A673 (cell line): ENCODE measurements at regions not wholly inside any gene's neighbourhood (a gene's known extent, or its start where the extent isn't known, plus 50 kb on each side); places are given as distances from the start of the nearest gene placed in this dataset.
"Not testable (repeated sequence)": the region's sequence is repeated elsewhere in the genome, so short reads cannot be mapped to it uniquely, and the experiment has no call there.

Source experiments
- BruUV-seq: library from RNA; stranded (reverse); fragments of 400-500 nt; replicated peaks from 2 replicates; lab custom pipeline; 2021; lab: Mats Ljungman, UMichigan
- CTCF ChIA-PET: fragments of 300-600 bp; sonication (Branson Sonifier 250); formaldehyde crosslinking; loops from one replicate; lab custom pipeline; 2022; ENCODE audit warnings: antibody characterized with exemption; lab: Charles Lee
- POLR2A ChIA-PET: fragments of 300-600 bp; sonication (Branson Sonifier 250); formaldehyde crosslinking; loops from one replicate; lab custom pipeline; 2022; ENCODE audit warnings: antibody characterized with exemption; ENCODE audit not compliant: low non-redundant PET; lab: Charles Lee
- DNase-seq: peaks from one replicate; pipeline ENCODE4 v3.0.0-alpha.2; 2015; ENCODE audit warnings: low spot score
- H3K27ac ChIP-seq: fragments of 200-600 bp; sonication (generic); 2 replicates; pipeline ENCODE4 v1.5.1; 2016; ENCODE audit warnings: mixed run types, low read depth, mild to moderate bottlenecking, mixed read lengths, antibody characterized with exemption, low read length; ENCODE audit not compliant: poor library complexity, severe bottlenecking
- H3K27me3 ChIP-seq: fragments of 200-600 bp; sonication (generic); replicated peaks from 2 replicates; pipeline ENCODE4 v1.6.1; 2017; ENCODE audit warnings: mixed run types, low read depth, mild to moderate bottlenecking, mixed read lengths, antibody characterized with exemption, low read length; ENCODE audit not compliant: insufficient read depth, poor library complexity
- H3K36me3 ChIP-seq: fragments of 200-600 bp; sonication (generic); 2 replicates; pipeline ENCODE4 v1.6.1; 2016; ENCODE audit warnings: mixed run types, mild to moderate bottlenecking, mixed read lengths, antibody characterized with exemption, low read length; ENCODE audit not compliant: insufficient read depth, poor library complexity, severe bottlenecking
- H3K4me1 ChIP-seq: fragments of 200-600 bp; sonication (generic); 2 replicates; pipeline ENCODE4 v1.6.1; 2017; ENCODE audit warnings: mixed run types, mild to moderate bottlenecking, mixed read lengths, antibody characterized with exemption, low read length; ENCODE audit not compliant: insufficient read depth, poor library complexity, severe bottlenecking
- H3K4me3 ChIP-seq: fragments of 200-600 bp; sonication (generic); 2 replicates; pipeline ENCODE4 v1.5.1; 2016; ENCODE audit warnings: low read depth, mixed run types, mild to moderate bottlenecking, mixed read lengths, low read length; ENCODE audit not compliant: poor library complexity, severe bottlenecking
- H3K9me3 ChIP-seq: fragments of 200-600 bp; sonication (generic); 2 replicates; pipeline ENCODE4 v1.6.1; 2016; ENCODE audit warnings: mixed run types, low read depth, mild to moderate bottlenecking, mixed read lengths, antibody characterized with exemption, low read length; ENCODE audit not compliant: poor library complexity, severe bottlenecking
- EZH2 ChIP-seq: fragments of 200-600 bp; sonication (generic); IDR thresholded peaks from 2 replicates; pipeline ENCODE4 v1.6.1; 2017; ENCODE audit warnings: borderline replicate concordance, low read depth, mild to moderate bottlenecking, mixed read lengths, antibody characterized with exemption, low read length; ENCODE audit not compliant: poor library complexity, severe bottlenecking
- intact Hi-C: fragments of 100-400 bp; cut with micrococcal nuclease; formaldehyde crosslinking; loops from one replicate; pipeline ENCODE4 v1.10.0; 2022; ENCODE audit not compliant: unreplicated experiment
- TF ChIP-seq, protein P1 (sequence below): fragments of 300-800, 200-600 bp; sonication (generic); conservative IDR thresholded peaks from 2 replicates; pipeline ENCODE4 v1.5.1; 2017; ENCODE audit warnings: low read depth, mild to moderate bottlenecking, antibody characterized with exemption, low read length, moderate library complexity, mixed read lengths

GRCh38 chrX:28177202-28177601 lies 196.0 kb upstream of the DCAF8L1 start:
- TF ChIP-seq, protein P1, sequence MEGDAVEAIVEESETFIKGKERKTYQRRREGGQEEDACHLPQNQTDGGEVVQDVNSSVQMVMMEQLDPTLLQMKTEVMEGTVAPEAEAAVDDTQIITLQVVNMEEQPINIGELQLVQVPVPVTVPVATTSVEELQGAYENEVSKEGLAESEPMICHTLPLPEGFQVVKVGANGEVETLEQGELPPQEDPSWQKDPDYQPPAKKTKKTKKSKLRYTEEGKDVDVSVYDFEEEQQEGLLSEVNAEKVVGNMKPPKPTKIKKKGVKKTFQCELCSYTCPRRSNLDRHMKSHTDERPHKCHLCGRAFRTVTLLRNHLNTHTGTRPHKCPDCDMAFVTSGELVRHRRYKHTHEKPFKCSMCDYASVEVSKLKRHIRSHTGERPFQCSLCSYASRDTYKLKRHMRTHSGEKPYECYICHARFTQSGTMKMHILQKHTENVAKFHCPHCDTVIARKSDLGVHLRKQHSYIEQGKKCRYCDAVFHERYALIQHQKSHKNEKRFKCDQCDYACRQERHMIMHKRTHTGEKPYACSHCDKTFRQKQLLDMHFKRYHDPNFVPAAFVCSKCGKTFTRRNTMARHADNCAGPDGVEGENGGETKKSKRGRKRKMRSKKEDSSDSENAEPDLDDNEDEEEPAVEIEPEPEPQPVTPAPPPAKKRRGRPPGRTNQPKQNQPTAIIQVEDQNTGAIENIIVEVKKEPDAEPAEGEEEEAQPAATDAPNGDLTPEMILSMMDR: peak; percentile 52
- no peak for TF ChIP-seq EZH2

GRCh38 chrX:28170713-28171112 lies 189.5 kb upstream of the DCAF8L1 start:
- Histone ChIP-seq H3K27me3 (no peaks in the 10 kb centered on the region), H3K9me3 (no peaks in the 10 kb centered on the region), H3K36me3 (no peaks in the 10 kb centered on the region), H3K4me3 (no peak overlapping the region), H3K4me1 (no peaks in the 10 kb centered on the region), H3K27ac (no peak overlapping the region)
- POLR2A ChIA-PET: no interaction called here
- no TSS peak for BruUV-seq
- DNase-seq: no peak
- TF ChIP-seq, protein P1: no peak
- no peak for TF ChIP-seq EZH2
- CTCF ChIA-PET: no interaction called here
- intact Hi-C loops: no loop called here

More at GRCh38 chrX:28177202-28177601, 196.0 kb upstream of the DCAF8L1 start:
- intact Hi-C loops: no loop called here
- Histone ChIP-seq H3K27me3 (no peaks in the 10 kb centered on the region), H3K4me3 (no peak overlapping the region), H3K4me1 (no peaks in the 10 kb centered on the region), H3K27ac (no peak overlapping the region), H3K9me3 (no peaks in the 10 kb centered on the region), H3K36me3 (no peaks in the 10 kb centered on the region)
- no TSS peak for BruUV-seq
- POLR2A ChIA-PET: no interaction called here
- peak; percentile 1 for DNase-seq
- CTCF ChIA-PET: no interaction called here

GRCh38 chrX:28158019-28158777 lies 176.9 kb upstream of the DCAF8L1 start:
- intact Hi-C loops: no loop called here
- H3K9me3 ChIP-seq: peaks cover 10% of the 10 kb centered on the region
- no peak overlapping the region for H3K27ac ChIP-seq
- no peak for DNase-seq
- no peaks in the 10 kb centered on the region for H3K36me3 ChIP-seq
- BruUV-seq: no TSS peak
- ChIA-PET POLR2A (no interaction called here), CTCF (no interaction called here)
- H3K4me3 ChIP-seq: no peak overlapping the region
- no peaks in the 10 kb centered on the region for H3K27me3 ChIP-seq
- no peaks in the 10 kb centered on the region for H3K4me1 ChIP-seq
- TF ChIP-seq, protein P1: no peak
- TF ChIP-seq EZH2: no peak

DNA sequence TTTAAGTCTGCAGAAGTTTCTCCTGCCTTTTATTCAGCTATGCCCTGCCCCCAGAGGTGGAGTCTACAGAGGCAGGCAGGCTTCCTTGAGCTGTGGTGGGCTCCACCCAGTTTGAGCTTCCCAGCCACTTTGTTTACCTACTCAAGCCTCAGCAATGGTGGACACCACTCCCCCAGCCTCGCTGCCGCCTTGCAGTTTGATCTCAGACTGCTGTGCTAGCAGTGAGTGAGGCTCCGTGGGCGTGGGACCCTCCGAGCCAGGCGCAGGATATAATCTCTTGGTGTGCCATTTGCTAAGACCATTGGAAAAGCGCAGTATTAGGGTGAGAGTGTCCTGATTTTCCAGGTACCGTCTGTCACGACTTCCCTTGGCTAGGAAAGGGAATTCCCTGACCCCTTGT lies 171.0 kb upstream of the DCAF8L1 start:
- H3K4me3 ChIP-seq, DNase-seq, H3K27ac ChIP-seq, H3K36me3 ChIP-seq, intact Hi-C loops, H3K9me3 ChIP-seq, BruUV-seq, H3K4me1 ChIP-seq, H3K27me3 ChIP-seq, POLR2A ChIA-PET, CTCF ChIA-PET: not testable (repeated sequence)
